Spleen (tissue), 11 donors: ENCODE measurements at regions not wholly inside any gene's neighbourhood (a gene's known extent, or its start where the extent isn't known, plus 50 kb on each side); places are given as distances from the start of the nearest gene placed in this dataset.

Experiments used
- DNase-seq: peaks from one replicate; pipeline ENCODE4 v3.0.0-alpha.2; 2020
- H3K27ac ChIP-seq, 8 donors: fragments of 200-600 bp; sonication (generic) in 7 of 8; 1 replicate in 4 of 8; 2 replicates in 4 of 8; pipeline versions ENCODE4 v1.5.0 to v1.8.0; 2016 to 2021; ENCODE audit warnings: inconsistent platforms in 4 of 8, mild to moderate bottlenecking in 4 of 8, moderate library complexity in 1 of 8
- H3K27me3 ChIP-seq, 7 donors: fragments of 200-600 bp; sonication (generic) in 6 of 7; replicated peaks in 1 of 7; 1 replicate in 4 of 7; 2 replicates in 3 of 7; pipeline versions ENCODE4 v1.5.0 to v1.8.0; 2016 to 2021; ENCODE audit warnings: inconsistent platforms in 3 of 7, mild to moderate bottlenecking in 1 of 7
- H3K36me3 ChIP-seq, 6 donors: fragments of 200-600 bp; sonication (generic) in 5 of 6; 1 replicate in 4 of 6; 2 replicates in 2 of 6; pipeline versions ENCODE4 v1.5.0 to v1.8.0; 2016 to 2021; ENCODE audit warnings: inconsistent platforms in 2 of 6
- H3K4me1 ChIP-seq, 6 donors: fragments of 200-600 bp; sonication (generic) in 5 of 6; 1 replicate in 3 of 6; 2 replicates in 3 of 6; pipeline versions ENCODE4 v1.5.0 to v1.8.0; 2016 to 2021; ENCODE audit warnings: inconsistent platforms in 3 of 6
- H3K4me3 ChIP-seq, 8 donors: fragments of 200-600 bp; sonication (generic) in 7 of 8; 1 replicate in 4 of 8; 2 replicates in 4 of 8; pipeline versions ENCODE4 v1.5.0 to v1.8.0; 2016 to 2021; ENCODE audit warnings: inconsistent platforms in 4 of 8, mild to moderate bottlenecking in 4 of 8, moderate library complexity in 2 of 8
- H3K9me3 ChIP-seq, 8 donors: fragments of 200-600 bp; sonication (generic) in 7 of 8; 1 replicate in 4 of 8; 2 replicates in 4 of 8; pipeline versions ENCODE4 v1.5.0 to v1.8.0; 2016 to 2021; ENCODE audit warnings: inconsistent platforms in 4 of 8
- POLR2A ChIP-seq, 3 donors: fragments of 450-650 bp; IDR thresholded peaks; one replicate each; pipeline ENCODE4 v1.5.1; 2017; ENCODE audit warnings: antibody characterized with exemption in 3 of 3, mild to moderate bottlenecking in 1 of 3
- POLR2AphosphoS5 ChIP-seq, 3 donors: sonication (generic); formaldehyde crosslinking; IDR thresholded peaks; one replicate each; pipeline ENCODE4 v1.5.1; 2017; ENCODE audit warnings: antibody characterized with exemption in 3 of 3
- whole genome bisulfite sequencing, 5 donors: extraction: QIAGEN DNeasy Blood & Tissue Kit in 3 of 5; methylation state at CpG; one replicate each; pipeline versions ENCODE4 v1.1.5 to v1.1.7; 2013 to 2018; 5-methylcytosine and 5-hydroxymethylcytosine counted together
- intact Hi-C: fragments of 100-400 bp; cut with DNase I; formaldehyde crosslinking; loops from one replicate; pipeline ENCODE4 v1.15.0; 2023; ENCODE audit warnings: low total_unique reads
- TF ChIP-seq, protein P1 (sequence below), 11 experiments: fragments of 200-600 bp in 7 of 11; fragments of 450-650 bp in 4 of 11; sonication (generic) in 4 of 11; IDR thresholded peaks in 8 of 11; conservative IDR thresholded peaks in 3 of 11; 1 replicate in 7 of 11; 2 replicates in 4 of 11; pipeline versions ENCODE4 v1.4.0 to v1.8.0; 2016 to 2021; ENCODE audit warnings: antibody characterized with exemption in 11 of 11, inconsistent platforms in 4 of 11, mild to moderate bottlenecking in 1 of 11
- donor health status: healthy with polysubstance abuse.
- donor health status: DM: no; HTN: no; CAD: no; lungs with moderate emphysema.
- donor health status: DM: no; HTN: no; CAD: no.
- donor health status: Bipolar disorder and iron deficiency.
- donor health status: healthy.
- donor health status: DM: no; HTN: no; CAD: no.
- donor health status: DM: yes; HTN: yes; CAD: no.

DNA sequence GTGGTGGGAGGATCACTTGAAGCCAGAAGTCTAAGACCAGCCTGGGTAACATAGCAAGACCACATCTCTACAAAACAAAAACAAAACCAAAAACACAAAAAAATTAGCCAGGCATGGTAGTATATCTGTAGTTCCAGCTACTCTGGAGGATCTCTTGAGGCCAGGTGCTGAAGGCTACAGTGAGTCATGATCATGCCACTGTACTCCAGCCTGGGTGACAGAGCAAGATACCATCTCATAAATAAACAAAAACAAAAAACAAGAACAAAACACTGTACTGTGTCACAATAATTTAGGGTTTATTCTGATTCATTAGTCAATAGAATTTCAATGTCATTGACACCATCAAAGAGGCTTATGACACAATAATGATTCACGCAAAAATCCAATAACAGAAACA is 1121.7 kb upstream of the MAP3K7 start:
- intact Hi-C loops, result no loop called here
- Histone ChIP-seq H3K9me3 (no peaks in the 10 kb centered on the region), H3K27ac (no peak overlapping the region), H3K4me1 (no peaks in the 10 kb centered on the region), H3K36me3 (no peaks in the 10 kb centered on the region), H3K4me3 (no peak overlapping the region), H3K27me3 (no peaks in the 10 kb centered on the region)
- TF ChIP-seq, protein P1, sequence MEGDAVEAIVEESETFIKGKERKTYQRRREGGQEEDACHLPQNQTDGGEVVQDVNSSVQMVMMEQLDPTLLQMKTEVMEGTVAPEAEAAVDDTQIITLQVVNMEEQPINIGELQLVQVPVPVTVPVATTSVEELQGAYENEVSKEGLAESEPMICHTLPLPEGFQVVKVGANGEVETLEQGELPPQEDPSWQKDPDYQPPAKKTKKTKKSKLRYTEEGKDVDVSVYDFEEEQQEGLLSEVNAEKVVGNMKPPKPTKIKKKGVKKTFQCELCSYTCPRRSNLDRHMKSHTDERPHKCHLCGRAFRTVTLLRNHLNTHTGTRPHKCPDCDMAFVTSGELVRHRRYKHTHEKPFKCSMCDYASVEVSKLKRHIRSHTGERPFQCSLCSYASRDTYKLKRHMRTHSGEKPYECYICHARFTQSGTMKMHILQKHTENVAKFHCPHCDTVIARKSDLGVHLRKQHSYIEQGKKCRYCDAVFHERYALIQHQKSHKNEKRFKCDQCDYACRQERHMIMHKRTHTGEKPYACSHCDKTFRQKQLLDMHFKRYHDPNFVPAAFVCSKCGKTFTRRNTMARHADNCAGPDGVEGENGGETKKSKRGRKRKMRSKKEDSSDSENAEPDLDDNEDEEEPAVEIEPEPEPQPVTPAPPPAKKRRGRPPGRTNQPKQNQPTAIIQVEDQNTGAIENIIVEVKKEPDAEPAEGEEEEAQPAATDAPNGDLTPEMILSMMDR (IDR thresholded peaks at IDR 0.05 in 8 of 11, conservative IDR thresholded peaks at IDR 0.05 in 3 of 11), result no peak
- TF ChIP-seq POLR2AphosphoS5 (IDR thresholded peaks at IDR 0.05) (no peak), POLR2A (IDR thresholded peaks at IDR 0.05) (no peak)
- WGBS, 5 donors, result 93 to 98% (median 96%) methylated on average over 1 of the region's 1 CpG
- no peak for DNase-seq

DNA sequence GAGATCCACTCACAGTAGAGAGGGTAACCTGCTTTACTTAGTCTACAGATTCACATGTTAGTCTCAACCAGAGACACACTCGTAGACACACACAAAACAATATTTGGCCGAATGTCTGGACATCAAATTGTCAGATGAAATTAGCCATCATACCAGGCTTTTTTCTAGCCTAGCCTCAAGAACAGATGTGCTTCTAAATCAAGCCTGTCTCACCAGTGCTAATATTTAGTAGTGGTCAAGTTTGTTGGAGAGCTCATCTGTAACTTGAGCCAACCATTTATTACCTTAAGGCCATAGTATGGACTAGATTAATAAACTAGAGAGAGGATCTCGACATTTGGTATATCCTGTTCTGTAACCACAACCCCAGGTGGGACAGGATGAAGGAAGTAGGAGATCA is 1118.8 kb upstream of the MAP3K7 start:
- intact Hi-C loops, result no loop called here
- no peak for TF ChIP-seq POLR2A (IDR thresholded peaks at IDR 0.05)
- TF ChIP-seq, protein P1 (IDR thresholded peaks at IDR 0.05 in 8 of 11, conservative IDR thresholded peaks at IDR 0.05 in 3 of 11), result no peak
- no peak for TF ChIP-seq POLR2AphosphoS5 (IDR thresholded peaks at IDR 0.05)
- WGBS, 5 donors, result 68 to 87% (median 71%) methylated on average over 3 of the region's 3 CpGs

DNA sequence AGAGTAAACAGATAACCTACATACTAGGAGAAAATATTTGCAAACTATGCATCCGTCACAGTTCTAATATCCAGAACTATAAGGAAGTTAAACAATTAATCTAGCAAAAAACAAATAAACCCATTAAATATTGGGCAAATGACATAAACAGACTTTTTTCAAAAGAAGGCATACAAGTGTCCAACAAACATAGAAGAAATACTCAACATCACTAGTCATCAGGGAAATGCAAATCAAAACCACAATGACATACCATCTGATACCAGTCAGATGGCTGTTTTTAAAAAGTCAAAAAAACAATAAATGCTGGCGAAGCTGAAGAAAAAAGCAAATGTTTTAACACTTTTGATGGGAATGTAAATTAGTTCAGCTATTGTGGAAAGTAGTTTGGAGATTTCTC is 1117.7 kb upstream of the MAP3K7 start:
- no peak overlapping the region for H3K27ac ChIP-seq
- H3K4me3 ChIP-seq, result no peak overlapping the region
- TF ChIP-seq, protein P1 (IDR thresholded peaks at IDR 0.05 in 8 of 11, conservative IDR thresholded peaks at IDR 0.05 in 3 of 11), result no peak
- no peak for TF ChIP-seq POLR2A (IDR thresholded peaks at IDR 0.05)
- TF ChIP-seq POLR2AphosphoS5 (IDR thresholded peaks at IDR 0.05), result no peak
- WGBS, 5 donors, result 82 to 95% (median 89%) methylated on average over 2 of the region's 2 CpGs
- no peaks in the 10 kb centered on the region for H3K4me1 ChIP-seq
- no peaks in the 10 kb centered on the region for H3K36me3 ChIP-seq
- intact Hi-C loops, result no loop called here
- no peak for DNase-seq
- no peaks in the 10 kb centered on the region for H3K9me3 ChIP-seq
- H3K27me3 ChIP-seq, result no peaks in the 10 kb centered on the region

More for the DNA sequence above, 1118.8 kb upstream of the MAP3K7 start:
- DNase-seq, result no peak
- H3K4me1 ChIP-seq, result no peaks in the 10 kb centered on the region
- H3K4me3 ChIP-seq, result no peak overlapping the region
- no peaks in the 10 kb centered on the region for H3K9me3 ChIP-seq
- no peak overlapping the region for H3K27ac ChIP-seq
- no peaks in the 10 kb centered on the region for H3K27me3 ChIP-seq
- H3K36me3 ChIP-seq, result no peaks in the 10 kb centered on the region

- H3K27ac ChIP-seq, result no peak overlapping the region
- intact Hi-C loops, result no loop called here
- TF ChIP-seq, protein P1 (IDR thresholded peaks at IDR 0.05 in 8 of 11, conservative IDR thresholded peaks at IDR 0.05 in 3 of 11), result no peak
- TF ChIP-seq POLR2AphosphoS5 (IDR thresholded peaks at IDR 0.05), result no peak
- TF ChIP-seq POLR2A (IDR thresholded peaks at IDR 0.05), result no peak
- no peak for DNase-seq
- H3K36me3 ChIP-seq, result no peaks in the 10 kb centered on the region
- no peaks in the 10 kb centered on the region for H3K27me3 ChIP-seq
- no peak overlapping the region for H3K4me3 ChIP-seq
- no peaks in the 10 kb centered on the region for H3K9me3 ChIP-seq
- H3K4me1 ChIP-seq, result no peaks in the 10 kb centered on the region
- 79 to 92% (median 88%) methylated on average over 3 of the region's 3 CpGs for WGBS, 5 donors
Measured at GRCh38 chr6:91697010-91697695, 1110.3 kb upstream of the MAP3K7 start.
